T-helper 2 cell treated with Interferon-gamma antibody and Interleukin-4, amounts not matched to agents 5 μg/mL and 100 μg/mL, for 36 hours (primary cell): ENCODE measurements at regions not wholly inside any gene's neighbourhood (a gene's known extent, or its start where the extent isn't known, plus 50 kb on each side); places are given as distances from the start of the nearest gene placed in this dataset.
"Not testable (repeated sequence)": the region's sequence is repeated elsewhere in the genome, so short reads cannot be mapped to it uniquely, and the experiment has no call there.

ENCODE experiments used
- DNase-seq: peaks from one replicate; pipeline ENCODE4 v3.0.0; 2021; ENCODE audit warnings: low spot score
- H3K27ac Mint-ChIP-seq: one replicate; pipeline ENCODE4 v1.8.0; 2021; ENCODE audit warnings: mild to moderate bottlenecking, mixed read lengths
- H3K27me3 Mint-ChIP-seq: one replicate; pipeline ENCODE4 v1.8.0; 2021; ENCODE audit warnings: low read depth, mixed read lengths
- H3K36me3 Mint-ChIP-seq: one replicate; pipeline ENCODE4 v1.8.0; 2021; ENCODE audit warnings: low read depth, mixed read lengths
- H3K4me1 Mint-ChIP-seq: one replicate; pipeline ENCODE4 v1.8.0; 2021; ENCODE audit warnings: low read depth, mixed read lengths
- H3K4me3 Mint-ChIP-seq: one replicate; pipeline ENCODE4 v1.8.0; 2022; ENCODE audit warnings: mild to moderate bottlenecking, moderate library complexity, mixed read lengths
- H3K9me3 Mint-ChIP-seq: one replicate; pipeline ENCODE4 v1.8.0; 2021; ENCODE audit warnings: mixed read lengths

DNA sequence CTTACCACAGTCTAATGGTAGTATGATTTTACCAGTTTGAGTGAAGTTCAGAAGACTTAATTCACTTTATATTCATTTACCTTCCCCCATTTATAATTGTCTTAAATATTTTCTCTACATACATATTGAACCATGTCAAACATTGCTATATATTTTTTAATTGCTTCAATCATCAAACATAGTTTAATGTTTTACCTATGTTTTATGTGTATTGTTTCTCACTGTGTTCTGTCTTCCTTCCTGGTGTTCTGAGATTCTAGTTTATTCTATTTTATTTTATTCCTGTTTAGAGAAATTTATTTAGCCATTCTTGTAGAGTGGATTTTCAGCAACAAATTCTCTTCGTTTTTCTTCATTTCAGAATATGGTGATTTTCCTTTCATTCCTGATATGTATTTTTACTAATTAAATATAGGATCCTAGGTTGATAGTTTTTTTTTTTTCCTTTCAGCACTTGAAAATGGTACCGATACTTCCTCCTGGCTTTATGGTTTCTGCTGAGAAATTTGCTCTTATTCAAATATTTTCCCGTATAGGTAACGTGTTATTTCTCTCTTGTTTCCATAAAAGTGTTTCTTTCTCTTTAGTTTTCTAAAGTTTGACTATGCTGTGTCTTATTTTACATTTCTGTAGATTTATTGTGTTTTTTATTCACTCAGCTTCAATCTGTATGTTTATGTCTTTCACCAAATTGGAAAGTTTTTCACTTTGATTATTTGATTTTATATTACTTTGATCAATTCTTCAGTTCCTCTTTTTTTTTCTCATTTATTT lies 201.8 kb upstream of the AGR3 start:
- Mint-ChIP-seq H3K36me3 (peaks cover 3% of the 10 kb centered on the region), H3K27me3 (peaks cover 19% of the 10 kb centered on the region), H3K9me3 (peaks cover 13% of the 10 kb centered on the region), H3K4me1 (no peaks in the 10 kb centered on the region), H3K27ac (no peak overlapping the region), H3K4me3 (no peak overlapping the region)
- no peak for DNase-seq

GRCh38 chr7:17084166-17084475 lies 202.3 kb upstream of the AGR3 start:
- Mint-ChIP-seq H3K27ac (no peak overlapping the region), H3K36me3 (peaks cover 3% of the 10 kb centered on the region), H3K9me3 (peaks cover 14% of the 10 kb centered on the region), H3K27me3 (peaks cover 14% of the 10 kb centered on the region), H3K4me1 (no peaks in the 10 kb centered on the region), H3K4me3 (no peak overlapping the region)
- DNase-seq: no peak

GRCh38 chr7:17085186-17085585 lies 203.4 kb upstream of the AGR3 start:
- no peak overlapping the region for H3K27ac Mint-ChIP-seq
- H3K27me3 Mint-ChIP-seq: peaks cover 14% of the 10 kb centered on the region
- H3K4me3 Mint-ChIP-seq: no peak overlapping the region
- peaks cover 17% of the 10 kb centered on the region for H3K9me3 Mint-ChIP-seq
- H3K36me3 Mint-ChIP-seq: peaks cover 3% of the 10 kb centered on the region
- DNase-seq: no peak
- no peaks in the 10 kb centered on the region for H3K4me1 Mint-ChIP-seq

DNA sequence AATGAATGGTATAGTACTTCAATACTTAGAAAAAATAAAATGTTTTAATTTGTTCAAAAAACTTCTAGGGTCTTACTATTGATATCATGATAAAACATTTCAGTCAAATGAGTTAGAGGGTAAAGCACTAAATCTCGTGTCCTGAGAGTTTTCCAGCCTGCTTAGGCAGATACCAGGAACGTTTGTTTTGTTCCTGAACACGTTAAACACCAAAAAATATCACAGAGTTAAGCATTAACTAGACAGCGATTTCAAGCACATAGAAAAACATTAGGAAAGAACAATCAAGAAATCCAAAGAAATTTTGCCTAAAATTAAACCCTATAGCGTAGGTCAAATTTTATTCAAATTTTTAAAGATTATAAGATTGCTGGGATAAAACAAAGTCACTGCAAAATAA lies 204.6 kb upstream of the AGR3 start:
- DNase-seq: no peak
- peaks cover 14% of the 10 kb centered on the region for H3K27me3 Mint-ChIP-seq
- H3K4me3 Mint-ChIP-seq: no peak overlapping the region
- peaks cover 3% of the 10 kb centered on the region for H3K36me3 Mint-ChIP-seq
- H3K27ac Mint-ChIP-seq: no peak overlapping the region
- peaks cover 17% of the 10 kb centered on the region for H3K9me3 Mint-ChIP-seq
- no peaks in the 10 kb centered on the region for H3K4me1 Mint-ChIP-seq

- no peak for DNase-seq
- peaks cover 3% of the 10 kb centered on the region for H3K27me3 Mint-ChIP-seq
- peaks cover 9% of the 10 kb centered on the region for H3K9me3 Mint-ChIP-seq
- no peak overlapping the region for H3K27ac Mint-ChIP-seq
- peaks cover 2% of the 10 kb centered on the region for H3K36me3 Mint-ChIP-seq
- no peak overlapping the region for H3K4me3 Mint-ChIP-seq
- no peaks in the 10 kb centered on the region for H3K4me1 Mint-ChIP-seq
Observed at GRCh38 chr7:17090751-17091150, 207.7 kb upstream of the AHR start.

- no peak overlapping the region for H3K4me3 Mint-ChIP-seq
- H3K36me3 Mint-ChIP-seq: peaks cover under 1% of the 10 kb centered on the region
Observed at GRCh38 chr7:17093461-17093860, 205.0 kb upstream of the AHR start.

GRCh38 chr7:17094963-17095574 lies 203.4 kb upstream of the AHR start:
- no peak overlapping the region for H3K27ac Mint-ChIP-seq
- no peak overlapping the region for H3K4me3 Mint-ChIP-seq
- H3K9me3 Mint-ChIP-seq: no peaks in the 10 kb centered on the region
- DNase-seq: no peak
- H3K36me3 Mint-ChIP-seq: no peaks in the 10 kb centered on the region
- H3K27me3 Mint-ChIP-seq: no peaks in the 10 kb centered on the region
- H3K4me1 Mint-ChIP-seq: no peaks in the 10 kb centered on the region

More at GRCh38 chr7:17093461-17093860, 205.0 kb upstream of the AHR start:
- no peak for DNase-seq
- H3K27ac Mint-ChIP-seq: no peak overlapping the region
- H3K4me1 Mint-ChIP-seq: no peaks in the 10 kb centered on the region
- H3K9me3 Mint-ChIP-seq: peaks cover 5% of the 10 kb centered on the region
- peaks cover under 1% of the 10 kb centered on the region for H3K27me3 Mint-ChIP-seq

DNA sequence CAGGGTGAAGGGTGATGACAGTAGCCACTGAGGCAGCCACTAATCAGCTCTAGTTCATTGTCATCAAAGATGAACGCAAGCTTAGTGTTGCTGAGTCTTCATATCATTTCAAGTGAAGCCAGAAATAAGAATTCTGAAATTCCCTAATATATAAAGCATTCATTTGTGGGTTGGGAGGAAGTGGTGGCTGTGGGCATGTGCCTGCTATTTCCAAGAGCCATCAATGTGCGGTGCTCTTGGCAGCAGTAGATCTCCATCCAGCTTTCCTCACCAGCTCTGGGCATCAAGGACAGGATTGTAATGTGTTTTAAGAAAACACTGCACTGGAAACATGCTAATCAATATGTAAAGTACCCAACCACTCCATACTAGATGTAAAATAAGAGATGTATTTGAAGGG lies 202.5 kb upstream of the AHR start:
- no peak overlapping the region for H3K27ac Mint-ChIP-seq
- no peaks in the 10 kb centered on the region for H3K4me1 Mint-ChIP-seq
- DNase-seq: no peak
- H3K4me3 Mint-ChIP-seq: no peak overlapping the region
- no peaks in the 10 kb centered on the region for H3K9me3 Mint-ChIP-seq
- H3K36me3 Mint-ChIP-seq: no peaks in the 10 kb centered on the region
- no peaks in the 10 kb centered on the region for H3K27me3 Mint-ChIP-seq

DNA sequence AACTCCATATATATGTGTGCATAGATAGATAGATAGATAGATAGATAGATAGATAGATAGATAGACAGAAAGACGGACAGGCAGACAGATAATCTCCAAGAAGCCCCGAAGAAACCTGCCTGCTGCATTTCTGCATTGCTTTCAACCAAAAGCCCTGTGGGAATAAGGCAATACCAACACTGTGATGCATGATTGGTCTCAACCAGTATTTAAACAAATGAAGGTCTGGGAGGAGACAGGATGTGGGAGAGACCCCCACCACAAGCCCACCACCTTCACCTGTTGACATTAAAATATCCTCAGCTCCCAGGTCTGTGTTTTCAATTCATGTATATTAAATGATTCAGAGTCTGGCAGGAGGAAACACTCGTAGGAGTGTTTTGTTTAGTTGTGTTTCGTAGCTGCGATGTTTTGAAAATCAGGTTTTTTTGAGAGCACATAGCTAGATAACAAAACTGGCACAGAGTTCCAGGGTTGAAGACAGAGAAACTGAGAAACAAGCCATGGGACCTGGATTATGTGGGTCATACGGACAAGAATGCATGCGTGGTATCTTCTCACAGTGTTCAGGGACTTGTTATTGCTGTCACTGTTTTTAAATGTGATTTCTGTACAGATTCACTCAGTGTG lies 200.7 kb upstream of the AHR start:
- no peak overlapping the region for H3K27ac Mint-ChIP-seq

GRCh38 chr7:17098515-17098914 lies 199.9 kb upstream of the AHR start:
- H3K36me3 Mint-ChIP-seq: no peaks in the 10 kb centered on the region
- H3K27me3 Mint-ChIP-seq: no peaks in the 10 kb centered on the region
- peaks cover 11% of the 10 kb centered on the region for H3K9me3 Mint-ChIP-seq
- H3K27ac Mint-ChIP-seq: no peak overlapping the region
- H3K4me1 Mint-ChIP-seq: no peaks in the 10 kb centered on the region
- no peak for DNase-seq
- no peak overlapping the region for H3K4me3 Mint-ChIP-seq

More for the DNA sequence above, 200.7 kb upstream of the AHR start:
- DNase-seq: no peak
- H3K4me3 Mint-ChIP-seq: no peak overlapping the region
- no peaks in the 10 kb centered on the region for H3K27me3 Mint-ChIP-seq
- no peaks in the 10 kb centered on the region for H3K36me3 Mint-ChIP-seq
- peaks cover 11% of the 10 kb centered on the region for H3K9me3 Mint-ChIP-seq
- no peaks in the 10 kb centered on the region for H3K4me1 Mint-ChIP-seq

GRCh38 chr7:17099083-17099973 lies 199.1 kb upstream of the AHR start:
- Mint-ChIP-seq H3K9me3 (peaks cover 11% of the 10 kb centered on the region), H3K4me1 (no peaks in the 10 kb centered on the region), H3K4me3 (no peak overlapping the region), H3K27ac (no peak overlapping the region), H3K36me3 (no peaks in the 10 kb centered on the region), H3K27me3 (no peaks in the 10 kb centered on the region)
- no peak for DNase-seq

- not testable (repeated sequence) for H3K4me1 Mint-ChIP-seq, DNase-seq, H3K27me3 Mint-ChIP-seq, H3K27ac Mint-ChIP-seq, H3K36me3 Mint-ChIP-seq, H3K4me3 Mint-ChIP-seq
- H3K9me3 Mint-ChIP-seq: peaks cover 11% of the 10 kb centered on the region
Observed at GRCh38 chr7:17099974-17100509, 198.4 kb upstream of the AHR start.

DNA sequence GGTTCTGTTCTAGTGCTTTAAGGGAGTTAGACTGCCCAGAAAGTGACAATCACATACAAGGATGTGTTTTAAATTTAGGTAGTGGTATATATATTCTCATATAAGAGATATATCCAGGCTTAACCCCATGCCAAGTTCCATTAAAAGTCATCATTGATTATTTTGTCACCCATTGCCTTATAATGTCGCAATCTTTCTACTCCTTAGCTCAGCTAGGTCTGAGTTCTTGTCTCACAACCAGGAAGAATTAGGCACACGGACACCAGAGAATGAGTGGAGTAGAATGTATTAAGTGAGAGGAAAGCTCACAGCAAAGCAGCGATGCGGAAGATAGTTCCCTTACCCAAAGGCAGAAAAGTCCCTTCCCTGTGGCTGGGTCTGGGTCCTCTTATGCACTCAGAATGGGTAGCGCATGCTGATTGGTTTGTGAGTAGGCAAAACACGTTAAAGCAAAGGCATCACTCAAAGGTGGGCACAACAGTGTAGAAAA lies 197.2 kb upstream of the AHR start:
- no peaks in the 10 kb centered on the region for H3K27me3 Mint-ChIP-seq
- H3K27ac Mint-ChIP-seq: no peak overlapping the region
- DNase-seq: no peak
- H3K4me1 Mint-ChIP-seq: no peaks in the 10 kb centered on the region
- H3K36me3 Mint-ChIP-seq: no peaks in the 10 kb centered on the region
- no peak overlapping the region for H3K4me3 Mint-ChIP-seq
- peaks cover 11% of the 10 kb centered on the region for H3K9me3 Mint-ChIP-seq
